Stimulated activated CD8-positive, alpha-beta memory T cell treated with anti-CD3 and anti-CD28 coated beads, Interleukin-7, amount 100 ng/mL, for 48 hours (primary cell): ENCODE measurements at regions not wholly inside any gene's neighbourhood (a gene's known extent, or its start where the extent isn't known, plus 50 kb on each side); places are given as distances from the start of the nearest gene placed in this dataset.

Experiments
- DNase-seq, 2 donors: peaks; one replicate each; pipeline ENCODE4 v3.0.0-alpha.2; 2020; ENCODE audit warnings: low read depth in 1 of 2; ENCODE audit errors: extremely low read depth in 1 of 2

DNA sequence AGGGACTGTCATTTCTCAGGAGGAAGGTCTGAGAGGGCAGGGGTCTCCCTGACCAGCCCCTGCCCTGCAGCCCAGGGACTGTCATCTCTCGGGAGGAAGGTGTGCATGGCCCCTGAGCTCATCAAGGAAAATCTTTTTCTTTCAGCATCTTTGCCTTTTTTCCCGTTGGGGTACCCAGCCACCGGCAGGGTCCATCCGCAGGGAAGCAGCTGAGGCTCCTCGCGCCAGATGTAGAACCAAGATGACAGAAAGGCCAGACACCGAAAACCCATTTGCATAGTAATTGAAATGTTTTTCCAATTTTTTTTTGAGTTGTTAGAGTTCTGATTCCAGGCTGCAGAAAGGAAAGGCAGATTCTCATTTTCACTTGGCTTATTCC is 613.9 kb downstream of the TBC1D22A start:
- DNase-seq = no peak

DNA sequence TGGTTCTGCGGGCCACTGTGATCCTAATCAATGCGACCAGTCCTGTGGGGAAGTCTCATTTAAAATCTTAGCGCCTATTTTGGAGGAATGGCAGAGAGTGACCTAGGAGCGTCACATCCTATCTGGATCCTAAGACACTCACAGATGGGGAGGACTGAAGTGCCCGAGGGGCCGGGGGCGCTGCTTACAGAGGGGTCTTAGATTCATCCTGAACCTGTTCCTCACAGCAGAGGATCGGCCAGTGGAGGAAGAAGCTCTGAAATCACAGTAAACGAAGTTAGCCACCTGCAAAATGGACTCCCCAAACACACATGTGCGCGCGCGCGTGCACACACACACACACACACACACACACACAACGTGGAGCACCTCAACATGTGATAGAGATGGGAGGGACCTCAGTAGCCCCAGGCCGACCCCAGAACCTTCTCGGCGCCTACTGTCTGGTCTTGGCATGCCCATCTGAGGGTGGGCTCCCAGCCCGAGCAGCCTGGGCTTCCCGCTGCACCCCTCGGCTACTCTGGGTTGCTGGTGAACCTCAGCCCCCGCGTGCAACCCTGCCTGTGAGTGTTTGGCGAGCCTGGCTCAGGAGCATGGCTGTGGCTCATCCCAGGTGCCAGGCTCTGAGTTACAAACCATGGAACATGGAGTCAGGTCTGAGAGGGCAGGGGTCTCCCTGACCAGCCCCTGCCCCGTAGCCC is 613.3 kb downstream of the TBC1D22A start:
- DNase-seq = no peak

GRCh38 chr22:47374901-47375575 is 612.6 kb downstream of the TBC1D22A start:
- no peak for DNase-seq

DNA sequence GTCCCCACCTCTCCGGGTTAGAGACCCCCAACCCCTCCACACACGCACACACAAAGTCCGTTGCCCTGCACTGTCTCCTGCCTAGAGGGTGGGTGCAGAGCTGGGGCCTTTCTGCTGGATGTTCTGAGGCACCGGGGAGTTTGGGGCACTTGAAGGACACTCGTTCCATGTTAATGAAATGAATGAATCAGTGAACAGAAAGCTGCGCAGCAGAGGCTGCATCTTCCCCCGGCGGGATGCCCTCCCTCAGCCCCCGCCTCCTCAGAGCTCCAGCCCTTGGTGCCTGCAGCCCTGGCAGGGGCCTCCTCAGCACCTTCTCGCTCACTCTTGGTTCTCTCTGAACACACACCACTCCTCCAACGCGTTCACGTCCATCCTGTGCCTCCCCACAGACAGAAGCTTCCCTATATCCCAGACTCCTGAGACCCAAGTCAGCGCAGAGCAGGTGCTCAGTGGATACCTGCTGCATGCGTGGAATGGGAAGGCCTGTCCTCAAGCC is 611.9 kb downstream of the TBC1D22A start:
- DNase-seq = no peak

- no peak for DNase-seq
Measured at GRCh38 chr22:47373648-47374272, 611.3 kb downstream of the TBC1D22A start.

DNA sequence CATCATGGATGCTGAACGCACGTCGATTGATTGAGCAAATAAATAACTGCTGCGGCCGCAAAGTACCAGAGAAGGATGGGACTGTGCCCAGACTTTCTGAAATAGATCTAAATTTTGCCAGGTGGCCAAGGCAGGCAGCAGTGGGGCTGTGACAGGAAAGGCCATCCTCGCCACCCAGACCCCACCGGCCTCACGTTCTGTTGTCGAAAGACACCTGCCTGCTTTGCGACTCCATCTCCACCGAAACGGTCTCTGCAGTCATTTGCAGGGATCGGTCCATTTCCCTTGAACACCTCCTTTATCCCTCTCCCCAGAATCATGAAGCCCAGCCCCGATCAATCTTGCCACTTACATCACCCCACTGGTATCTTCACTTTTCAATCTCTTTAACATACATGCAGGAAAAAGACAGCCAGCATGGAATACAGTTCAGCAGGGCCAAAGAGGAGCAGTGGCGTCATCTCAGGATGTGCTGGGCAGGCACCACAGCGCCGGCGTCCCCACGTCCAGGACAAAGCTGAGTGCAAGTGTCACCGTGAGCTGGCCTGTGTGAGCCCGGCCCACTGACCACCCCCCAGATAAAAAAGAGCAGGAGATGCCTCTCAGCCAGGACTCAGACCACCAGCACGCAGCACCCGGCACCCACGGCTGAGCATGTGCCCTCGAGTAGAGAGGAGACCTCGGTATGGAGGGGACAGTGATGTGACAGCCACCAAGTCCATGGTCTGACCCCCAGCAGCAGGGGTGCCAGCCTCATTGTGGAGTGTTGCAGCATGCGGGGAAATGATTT is 610.3 kb downstream of the TBC1D22A start:
- DNase-seq = no peak

GRCh38 chr22:47372111-47372581 is 609.7 kb downstream of the TBC1D22A start:
- no peak for DNase-seq

GRCh38 chr22:47371263-47372090 is 609.0 kb downstream of the TBC1D22A start:
- no peak for DNase-seq

GRCh38 chr22:47370448-47371262 is 608.2 kb downstream of the TBC1D22A start:
- DNase-seq = no peak

DNA sequence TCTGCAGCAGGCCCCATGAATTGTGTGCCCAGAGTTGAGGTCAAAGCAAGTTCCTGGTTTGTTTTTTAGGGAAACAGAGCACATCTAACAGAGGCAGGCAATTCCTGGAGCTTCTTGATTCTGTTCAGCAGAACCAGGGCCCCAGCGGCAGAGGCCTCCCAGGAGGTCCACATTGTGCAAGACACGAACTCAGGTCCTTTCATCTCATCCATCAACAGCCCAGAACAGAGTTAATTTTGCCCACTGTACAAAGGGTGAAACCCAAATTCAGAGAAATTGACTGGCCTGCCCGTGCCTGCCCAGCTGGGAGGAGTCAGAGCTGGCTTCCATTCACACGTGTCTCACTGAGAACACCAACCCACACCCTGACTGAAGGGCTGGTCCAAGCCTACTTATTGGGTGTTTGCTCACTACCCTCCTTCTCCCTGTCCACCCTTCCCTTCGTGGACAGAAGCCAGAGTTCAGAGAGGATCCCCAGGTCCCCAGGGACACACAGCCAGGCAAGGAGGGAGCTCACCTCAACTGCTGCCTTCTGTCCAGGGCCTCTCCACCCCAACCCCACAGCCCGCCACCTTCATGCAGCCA is 607.1 kb downstream of the TBC1D22A start:
- DNase-seq = no peak

- no peak for DNase-seq
Measured at GRCh38 chr22:47369020-47369419, 606.6 kb downstream of the TBC1D22A start.

GRCh38 chr22:47367993-47368945 is 605.8 kb downstream of the TBC1D22A start:
- DNase-seq = no peak

DNA sequence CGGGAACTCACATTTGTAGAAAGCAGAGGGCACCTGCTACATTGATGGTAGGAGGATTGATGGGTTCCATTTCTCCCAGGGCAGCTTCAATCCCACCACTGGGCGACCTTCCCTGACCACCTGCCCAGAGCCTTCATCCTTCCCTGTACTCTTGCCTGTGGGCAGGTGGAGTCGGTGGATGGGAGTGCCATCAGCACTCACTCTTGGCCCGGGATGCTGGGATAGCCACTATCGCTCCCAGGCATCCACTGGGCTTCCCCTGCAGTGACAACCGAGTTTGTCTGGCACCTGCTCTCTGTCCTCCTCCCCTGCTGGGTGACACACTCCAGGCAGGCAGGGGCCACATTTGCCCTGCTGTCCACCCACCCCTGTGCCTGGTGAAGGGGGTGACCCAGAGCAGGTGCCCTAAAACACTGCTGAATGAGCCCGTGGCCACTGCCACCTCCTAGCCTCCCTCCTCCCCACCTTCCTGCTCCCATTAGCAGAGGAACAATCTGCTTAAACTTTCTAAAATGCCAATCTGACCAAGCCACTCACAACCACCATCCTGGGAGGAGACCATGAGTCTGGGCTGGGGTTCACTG is 604.7 kb downstream of the TBC1D22A start:
- DNase-seq = no peak

- DNase-seq = no peak
Measured at GRCh38 chr22:47366026-47366767, 603.7 kb downstream of the TBC1D22A start.

GRCh38 chr22:47361247-47361646 is 598.8 kb downstream of the TBC1D22A start:
- DNase-seq = no peak

- no peak for DNase-seq
Measured at GRCh38 chr22:47357493-47357892, 595.0 kb downstream of the TBC1D22A start.

GRCh38 chr22:47357086-47357485 is 594.6 kb downstream of the TBC1D22A start:
- no peak for DNase-seq
